Epidermal melanocyte (primary cell): ENCODE measurements at regions not wholly inside any gene's neighbourhood (a gene's known extent, or its start where the extent isn't known, plus 50 kb on each side); places are given as distances from the start of the nearest gene placed in this dataset.

Source experiments
- DNase-seq: peaks from one replicate; pipeline ENCODE4 v3.0.0; 2011; ENCODE audit warnings: low spot score; ENCODE audit not compliant: insufficient read length

GRCh38 chr13:56864451-56864850 lies 276.3 kb upstream of the PRR20A start:
- no peak for DNase-seq

GRCh38 chr13:56865416-56865815 lies 275.3 kb upstream of the PRR20A start:
- DNase-seq, result no peak

GRCh38 chr13:56869671-56870070 lies 271.0 kb upstream of the PRR20A start:
- DNase-seq, result no peak

GRCh38 chr13:56886398-56886797 lies 254.3 kb upstream of the PRR20A start:
- DNase-seq, result no peak

GRCh38 chr13:56888455-56888854 lies 252.3 kb upstream of the PRR20A start:
- DNase-seq, result no peak

DNA sequence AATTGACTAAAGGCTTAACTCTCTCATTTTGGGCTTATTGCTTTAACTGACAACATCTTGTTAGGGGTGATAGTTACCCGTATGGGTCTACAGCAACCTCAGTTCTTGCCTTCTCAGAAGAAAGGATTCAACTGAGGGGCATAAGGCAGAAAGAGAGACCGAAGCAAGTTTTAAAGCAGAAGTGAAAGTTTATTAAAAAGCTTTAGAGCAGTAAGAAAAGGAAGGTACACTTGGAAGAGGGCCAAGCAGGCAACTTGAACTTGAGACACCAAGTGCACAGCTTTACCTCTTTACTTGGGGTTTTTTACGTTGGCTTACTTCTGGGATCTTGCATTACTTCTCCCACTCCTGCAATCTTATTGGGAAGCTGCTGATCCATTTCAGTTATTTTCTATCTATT lies 246.9 kb upstream of the PRR20A start:
- no peak for DNase-seq

DNA sequence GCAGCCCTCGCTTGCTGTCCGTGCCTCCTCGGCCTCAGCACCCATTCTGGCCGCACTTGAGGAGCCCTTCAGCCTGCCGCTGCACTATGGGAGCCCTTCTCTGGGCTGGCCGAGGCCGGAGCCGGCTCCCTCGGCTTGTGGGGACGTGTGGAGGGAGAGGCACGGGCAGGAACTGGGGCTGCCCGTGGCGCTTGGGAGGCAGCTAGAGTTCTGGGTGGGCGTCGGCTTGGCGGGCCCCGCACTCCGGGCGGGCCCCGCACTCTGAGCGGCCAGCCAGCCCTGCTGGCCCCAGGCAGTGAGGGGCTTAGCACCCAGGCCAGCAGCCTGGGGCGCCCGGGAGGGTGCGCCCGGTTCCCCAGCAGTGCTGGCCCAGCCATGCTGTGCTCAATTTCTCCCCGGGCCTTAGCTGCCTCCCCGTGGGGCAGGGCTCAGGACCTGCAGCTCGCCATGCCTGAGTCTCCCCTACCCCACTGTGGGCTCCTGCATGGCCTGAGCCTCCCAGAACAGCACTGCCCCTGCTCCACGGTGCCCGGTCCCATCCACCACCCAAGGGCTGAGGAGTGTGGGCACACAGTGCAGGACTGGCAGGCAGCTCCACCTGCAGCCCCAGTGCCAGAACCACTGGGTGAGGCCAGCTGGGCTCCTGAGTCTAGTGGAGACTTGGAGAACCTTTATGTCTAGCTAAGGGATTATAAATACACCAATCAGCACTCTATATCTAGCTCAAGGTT lies 240.0 kb upstream of the PRR20A start:
- DNase-seq, result no peak

GRCh38 chr13:56902276-56902675 lies 238.4 kb upstream of the PRR20A start:
- DNase-seq, result no peak

GRCh38 chr13:56903710-56904282 lies 236.9 kb upstream of the PRR20A start:
- DNase-seq, result no peak

- DNase-seq, result no peak
Measured at GRCh38 chr13:56906909-56907308, 233.8 kb upstream of the PRR20A start.

DNA sequence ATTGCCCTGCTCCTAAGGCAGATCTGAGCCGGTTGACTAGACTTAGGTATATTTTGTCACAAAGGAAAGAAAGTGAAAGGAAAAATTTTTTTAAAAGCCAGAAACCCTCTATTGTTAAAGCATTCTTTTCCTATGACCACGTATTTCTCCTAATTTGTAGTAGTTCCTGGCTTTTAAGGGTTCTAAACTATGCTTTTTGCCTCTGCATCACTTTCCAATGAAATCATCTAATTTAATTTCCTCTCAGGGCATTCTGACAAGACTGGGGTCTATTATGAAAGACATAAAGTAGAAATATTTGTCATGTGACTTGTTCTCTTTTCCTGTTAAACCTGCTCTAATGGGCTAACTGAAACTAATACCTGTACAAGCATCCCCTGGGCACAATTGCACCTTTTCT lies 233.0 kb upstream of the PRR20A start:
- no peak for DNase-seq

GRCh38 chr13:56909896-56910600 lies 230.7 kb upstream of the PRR20A start:
- no peak for DNase-seq

GRCh38 chr13:56917966-56918365 lies 222.8 kb upstream of the PRR20A start:
- DNase-seq, result no peak

- DNase-seq, result no peak
Measured at GRCh38 chr13:56923626-56924140, 217.0 kb upstream of the PRR20A start.

DNA sequence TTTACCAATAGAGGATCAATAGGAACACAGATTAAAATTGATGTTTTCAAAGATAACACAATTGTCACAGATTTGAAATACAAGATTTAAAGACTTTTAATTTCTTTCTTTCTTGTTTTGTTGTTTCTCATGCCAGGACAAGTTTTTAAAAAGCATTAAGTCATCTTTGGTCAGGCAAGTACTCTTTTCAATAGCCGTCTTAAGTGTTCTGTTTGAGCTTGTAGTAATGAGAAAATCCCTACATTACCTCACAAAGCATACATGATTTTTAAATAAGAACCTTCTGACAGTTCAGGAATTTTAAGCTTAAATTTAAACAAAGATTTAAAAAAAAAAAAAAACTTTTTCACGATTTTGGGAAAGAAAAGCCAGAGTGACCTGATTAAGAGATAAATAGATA lies 216.3 kb upstream of the PRR20A start:
- no peak for DNase-seq

DNA sequence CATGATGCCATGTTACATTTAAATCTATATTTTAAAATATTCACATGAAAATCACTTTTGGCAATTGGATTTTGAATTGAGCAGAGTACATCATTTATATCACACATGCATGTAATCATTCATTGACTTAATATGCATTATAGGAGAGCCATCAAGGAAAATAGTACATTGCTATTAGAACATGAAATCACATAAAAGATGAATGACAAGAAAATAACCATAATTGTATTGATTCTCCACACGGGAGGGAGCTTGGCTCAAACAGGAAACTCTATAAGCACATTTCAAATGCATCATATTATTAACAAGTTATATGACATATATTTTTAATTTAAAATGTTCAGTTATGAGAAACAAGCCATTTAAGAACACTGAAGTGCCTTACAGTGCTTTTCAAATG lies 208.6 kb upstream of the PRR20A start:
- no peak for DNase-seq

- DNase-seq, result no peak
Measured at GRCh38 chr13:56953965-56954364, 186.8 kb upstream of the PRR20A start.

GRCh38 chr13:56975647-56976046 lies 165.1 kb upstream of the PRR20A start:
- no peak for DNase-seq

DNA sequence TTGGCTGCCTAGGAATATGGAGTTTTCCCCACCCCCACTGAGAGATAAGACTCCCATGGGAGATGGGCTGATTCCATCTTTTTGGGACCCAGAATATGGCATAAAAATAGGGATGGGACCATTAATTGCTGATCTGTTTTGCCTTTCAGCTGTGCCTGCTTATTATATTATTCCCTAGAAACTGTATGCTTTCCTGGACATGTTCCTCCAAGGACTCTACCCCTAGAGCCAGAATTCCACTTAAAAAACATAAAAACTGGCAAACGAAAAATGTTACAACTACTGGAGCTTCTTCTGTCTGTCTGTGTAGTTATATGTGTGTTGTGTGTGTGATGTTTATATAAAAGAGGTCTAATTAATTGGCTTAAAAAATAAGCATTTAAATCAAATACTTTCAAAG lies 159.9 kb upstream of the PRR20A start:
- no peak for DNase-seq

DNA sequence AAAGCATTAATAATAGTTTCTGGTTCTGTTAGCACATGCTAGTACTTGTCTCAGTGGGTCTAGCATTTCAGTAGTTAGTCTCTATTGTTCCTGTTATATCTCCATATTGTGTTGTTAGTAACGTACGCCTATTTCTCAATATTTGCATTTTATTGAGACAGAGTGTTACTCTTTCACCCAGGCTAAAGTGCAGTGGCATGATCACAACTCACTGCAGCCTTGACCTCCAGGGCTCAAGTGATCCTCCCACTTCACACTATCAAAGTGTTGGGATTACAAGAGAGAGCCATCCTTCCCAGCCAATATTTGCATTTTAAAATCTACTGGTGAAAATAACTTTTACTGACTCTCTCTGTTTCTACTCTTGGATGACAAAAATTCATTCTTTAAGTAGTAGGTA lies 154.6 kb upstream of the PRR20A start:
- no peak for DNase-seq

DNA sequence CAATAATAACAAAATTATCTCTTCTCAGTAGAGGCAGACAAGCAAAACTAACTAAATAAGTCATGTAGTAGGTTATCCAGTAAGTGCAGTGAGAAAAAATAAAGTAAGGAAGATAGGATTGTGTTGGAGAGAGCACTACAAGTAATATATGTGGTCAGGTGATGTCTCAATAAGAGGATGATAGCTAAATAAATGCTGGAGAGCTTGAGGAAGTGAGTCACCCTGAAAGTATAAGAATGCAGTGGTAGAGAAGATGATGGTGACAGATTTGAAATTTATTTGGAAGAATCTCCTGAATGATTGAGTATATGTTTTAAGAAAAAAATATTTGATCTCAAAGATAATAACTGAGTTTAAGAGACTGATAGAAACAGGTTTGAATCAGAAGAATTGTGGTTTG lies 152.2 kb upstream of the PRR20A start:
- DNase-seq, result no peak

- no peak for DNase-seq
Measured at GRCh38 chr13:57003682-57004081, 137.0 kb upstream of the PRR20A start.

DNA sequence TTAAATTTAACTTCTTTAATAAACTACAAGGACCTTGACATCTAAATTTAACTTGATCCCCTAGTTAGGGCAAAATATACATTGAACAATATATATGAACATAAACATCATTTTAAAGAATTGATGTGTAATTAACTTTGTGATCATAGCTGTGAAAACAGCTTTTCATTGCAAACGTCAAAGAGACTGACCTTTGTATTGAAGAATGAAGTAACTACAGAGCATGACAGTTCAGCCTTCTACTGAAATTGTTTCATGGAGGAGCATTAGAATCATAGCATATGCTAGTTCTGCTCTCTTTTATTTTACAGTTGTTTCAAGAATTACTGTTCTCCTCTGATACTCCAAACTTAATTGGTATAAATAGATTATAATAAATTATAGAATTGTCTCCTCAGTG lies 123.4 kb upstream of the PRR20A start:
- DNase-seq, result no peak
